Suprapubic skin (tissue), 3 donors: ENCODE measurements at regions not wholly inside any gene's neighbourhood (a gene's known extent, or its start where the extent isn't known, plus 50 kb on each side); places are given as distances from the start of the nearest gene placed in this dataset.

Experiments used
- POLR2A ChIP-seq, 2 donors: fragments of 450-650 bp; IDR thresholded peaks; one replicate each; pipeline ENCODE4 v1.6.1; 2017; ENCODE audit warnings: antibody characterized with exemption in 2 of 2, mild to moderate bottlenecking in 2 of 2, moderate library complexity in 2 of 2
- TF ChIP-seq, protein P1 (sequence below), 2 donors: fragments of 200-600 bp in 1 of 2; fragments of 450-650 bp in 1 of 2; sonication (generic) in 1 of 2; IDR thresholded peaks; one replicate each; pipeline ENCODE4 v1.5.1; 2016 to 2019; ENCODE audit warnings: antibody characterized with exemption in 2 of 2, mild to moderate bottlenecking in 1 of 2, moderate library complexity in 1 of 2

- TF ChIP-seq, protein P1, sequence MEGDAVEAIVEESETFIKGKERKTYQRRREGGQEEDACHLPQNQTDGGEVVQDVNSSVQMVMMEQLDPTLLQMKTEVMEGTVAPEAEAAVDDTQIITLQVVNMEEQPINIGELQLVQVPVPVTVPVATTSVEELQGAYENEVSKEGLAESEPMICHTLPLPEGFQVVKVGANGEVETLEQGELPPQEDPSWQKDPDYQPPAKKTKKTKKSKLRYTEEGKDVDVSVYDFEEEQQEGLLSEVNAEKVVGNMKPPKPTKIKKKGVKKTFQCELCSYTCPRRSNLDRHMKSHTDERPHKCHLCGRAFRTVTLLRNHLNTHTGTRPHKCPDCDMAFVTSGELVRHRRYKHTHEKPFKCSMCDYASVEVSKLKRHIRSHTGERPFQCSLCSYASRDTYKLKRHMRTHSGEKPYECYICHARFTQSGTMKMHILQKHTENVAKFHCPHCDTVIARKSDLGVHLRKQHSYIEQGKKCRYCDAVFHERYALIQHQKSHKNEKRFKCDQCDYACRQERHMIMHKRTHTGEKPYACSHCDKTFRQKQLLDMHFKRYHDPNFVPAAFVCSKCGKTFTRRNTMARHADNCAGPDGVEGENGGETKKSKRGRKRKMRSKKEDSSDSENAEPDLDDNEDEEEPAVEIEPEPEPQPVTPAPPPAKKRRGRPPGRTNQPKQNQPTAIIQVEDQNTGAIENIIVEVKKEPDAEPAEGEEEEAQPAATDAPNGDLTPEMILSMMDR (IDR thresholded peaks at IDR 0.05) = no peak
- TF ChIP-seq POLR2A (IDR thresholded peaks at IDR 0.05) = no peak
These were observed 227.9 kb downstream of the CENPF start for GRCh38 chr1:214830941-214831340.
